SJSA1 (cell line): ENCODE measurements at regions not wholly inside any gene's neighbourhood (a gene's known extent, or its start where the extent isn't known, plus 50 kb on each side); places are given as distances from the start of the nearest gene placed in this dataset.

Experiments used
- DNase-seq, 2 experiments: peaks; one replicate each; pipeline ENCODE4 v3.0.0-alpha.2; 2015 to 2020; ENCODE audit warnings: low spot score in 2 of 2, low read depth in 1 of 2
- H3K27ac ChIP-seq: fragments of 250-450 bp; sonication (Bioruptor Pico); 2 replicates; pipeline ENCODE4 v1.5.1; 2020; ENCODE audit warnings: mild to moderate bottlenecking, moderate library complexity
- H3K27me3 ChIP-seq: fragments of 250-450 bp; sonication (Bioruptor Pico); replicated peaks from 2 replicates; pipeline ENCODE4 v1.5.1; 2020; ENCODE audit warnings: mild to moderate bottlenecking, moderate library complexity
- H3K36me3 ChIP-seq: fragments of 250-450 bp; sonication (Bioruptor Pico); 2 replicates; pipeline ENCODE4 v1.5.1; 2020; ENCODE audit warnings: mild to moderate bottlenecking
- H3K4me1 ChIP-seq: fragments of 250-450 bp; sonication (Bioruptor Pico); replicated peaks from 2 replicates; pipeline ENCODE4 v1.6.1; 2021; ENCODE audit warnings: mild to moderate bottlenecking
- H3K4me3 ChIP-seq: fragments of 250-450 bp; sonication (Bioruptor Pico); 2 replicates; pipeline ENCODE4 v1.5.1; 2020; ENCODE audit warnings: mild to moderate bottlenecking
- H3K9me3 ChIP-seq: fragments of 250-450 bp; sonication (Bioruptor Pico); replicated peaks from 2 replicates; pipeline ENCODE4 v1.5.1; 2020; ENCODE audit warnings: mild to moderate bottlenecking

DNA sequence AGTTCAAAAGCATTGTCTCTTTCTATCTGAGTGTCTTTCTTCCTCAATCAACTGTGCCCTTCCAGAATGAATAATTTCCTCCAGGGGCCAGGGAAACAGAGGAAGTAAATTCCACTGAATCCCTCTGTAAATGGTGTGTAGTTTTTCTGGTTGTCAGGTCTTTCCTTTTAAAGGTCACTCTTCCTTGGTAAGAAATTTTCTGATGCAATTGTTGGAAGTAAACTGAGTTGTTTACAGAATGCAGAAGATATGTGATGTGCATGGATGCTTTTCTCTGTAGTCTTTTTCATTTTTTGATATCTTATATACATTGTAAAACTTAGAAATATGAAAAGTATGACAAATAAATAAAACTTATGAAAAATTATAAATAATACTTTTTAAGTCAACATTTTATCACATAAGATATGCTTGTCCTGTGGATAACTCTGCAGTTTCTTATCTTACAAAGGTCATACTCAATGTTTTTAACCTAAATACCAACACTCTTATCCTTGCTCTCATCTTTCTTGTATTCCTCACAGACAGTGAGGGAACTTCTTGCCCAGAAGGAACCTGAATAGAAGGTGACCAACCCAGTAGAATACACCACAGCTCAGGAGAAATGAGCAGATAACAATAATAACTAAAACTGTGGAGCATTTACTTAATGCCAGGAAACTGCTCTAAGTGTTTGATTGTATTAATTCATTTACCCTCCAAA is 234.5 kb downstream of the METTL4 start:
- Histone ChIP-seq H3K36me3 (no peaks in the 10 kb centered on the region), H3K4me1 (no peaks in the 10 kb centered on the region), H3K27ac (no peak overlapping the region), H3K4me3 (no peak overlapping the region), H3K9me3 (no peaks in the 10 kb centered on the region), H3K27me3 (no peaks in the 10 kb centered on the region)
- no peak for DNase-seq

DNA sequence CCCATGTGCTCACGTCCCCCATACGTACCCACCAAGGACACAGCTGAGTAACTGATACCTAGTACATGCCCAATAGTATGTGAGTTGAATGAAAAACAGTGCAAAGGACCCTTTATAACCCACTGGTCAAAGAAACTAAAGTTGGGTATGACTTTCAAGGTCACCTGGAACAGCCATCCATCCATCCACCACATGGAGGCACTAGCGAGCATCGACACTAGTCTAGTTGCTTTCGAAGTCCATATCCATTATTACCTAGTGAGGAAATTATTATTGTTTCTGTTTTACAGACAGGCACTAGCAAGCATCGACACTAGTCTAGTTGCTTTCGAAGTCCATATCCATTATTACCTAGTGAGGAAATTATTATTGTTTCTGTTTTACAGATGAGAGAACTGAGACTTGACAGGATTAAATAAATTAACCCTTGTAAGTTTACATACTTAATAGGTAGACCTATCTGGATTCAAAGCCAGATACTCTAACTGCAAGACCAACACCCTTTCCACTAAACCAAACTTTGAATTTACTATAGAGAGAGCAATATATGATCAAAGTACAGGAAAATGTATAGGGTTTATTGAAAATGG is 233.7 kb downstream of the METTL4 start:
- DNase-seq = no peak
- H3K27ac ChIP-seq = no peak overlapping the region
- no peaks in the 10 kb centered on the region for H3K4me1 ChIP-seq
- no peak overlapping the region for H3K4me3 ChIP-seq
- no peaks in the 10 kb centered on the region for H3K27me3 ChIP-seq
- no peaks in the 10 kb centered on the region for H3K9me3 ChIP-seq
- no peaks in the 10 kb centered on the region for H3K36me3 ChIP-seq

DNA sequence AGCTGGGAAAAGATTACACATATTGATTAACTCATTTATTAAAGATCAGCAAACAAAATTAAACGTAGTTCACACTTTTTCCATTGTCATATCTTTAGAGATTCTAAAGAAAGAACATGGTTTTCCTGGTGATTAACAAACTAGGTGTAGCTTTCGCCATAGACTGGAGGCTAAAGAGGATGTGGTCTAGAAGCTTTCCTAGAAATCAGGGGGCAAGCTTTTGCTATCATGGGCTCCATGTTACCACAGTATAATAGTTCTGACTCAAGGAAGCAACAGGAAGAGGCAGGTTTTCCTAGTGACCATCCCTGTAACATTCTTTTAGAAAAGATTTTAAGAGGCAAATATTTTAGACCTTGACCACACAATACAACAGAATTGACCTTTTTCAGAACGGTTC is 232.7 kb downstream of the METTL4 start:
- H3K4me1 ChIP-seq = no peaks in the 10 kb centered on the region
- H3K9me3 ChIP-seq = no peaks in the 10 kb centered on the region
- H3K27ac ChIP-seq = no peak overlapping the region
- DNase-seq = no peak
- no peak overlapping the region for H3K4me3 ChIP-seq
- no peaks in the 10 kb centered on the region for H3K36me3 ChIP-seq
- no peaks in the 10 kb centered on the region for H3K27me3 ChIP-seq

DNA sequence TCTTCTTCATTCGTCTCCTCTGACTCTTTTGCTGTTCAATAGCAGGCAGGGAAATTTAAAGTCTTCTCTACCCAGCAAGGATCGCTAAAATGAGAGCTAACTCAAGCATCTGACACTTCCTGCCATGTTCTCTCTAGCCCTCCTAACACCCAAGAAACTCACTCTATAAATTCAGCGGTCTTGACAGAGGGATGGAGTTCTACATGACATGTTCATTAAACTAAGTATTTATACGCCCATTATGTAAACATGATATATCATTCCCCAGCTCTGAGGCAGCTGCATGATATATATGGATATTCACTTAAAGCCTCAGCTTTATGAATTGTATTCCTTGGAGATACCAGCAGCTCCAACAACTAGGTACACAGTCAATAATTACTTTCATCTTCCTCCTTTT is 231.0 kb downstream of the METTL4 start:
- Histone ChIP-seq H3K27ac (no peak overlapping the region), H3K36me3 (no peaks in the 10 kb centered on the region), H3K27me3 (no peaks in the 10 kb centered on the region), H3K4me3 (no peak overlapping the region), H3K9me3 (no peaks in the 10 kb centered on the region), H3K4me1 (no peaks in the 10 kb centered on the region)
- DNase-seq = no peak

DNA sequence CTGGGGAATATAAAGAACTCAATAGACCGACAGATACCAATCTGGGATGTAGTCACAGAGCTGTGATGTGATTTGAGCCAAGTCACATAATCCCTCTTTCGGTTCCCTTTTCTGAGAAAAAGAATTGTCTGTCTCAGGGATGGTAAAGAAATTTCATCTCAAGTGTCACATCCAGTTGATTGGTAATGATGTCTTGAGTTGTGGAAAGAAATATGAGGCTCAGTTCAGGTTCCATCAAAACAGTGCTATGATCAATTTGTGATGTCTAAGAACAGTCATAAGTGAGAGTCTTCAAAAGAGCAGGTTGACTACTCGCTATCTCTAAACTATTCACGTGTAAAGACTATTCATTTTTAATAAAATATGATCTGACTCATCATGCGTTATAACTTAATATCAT is 223.3 kb downstream of the METTL4 start:
- Histone ChIP-seq H3K4me1 (no peaks in the 10 kb centered on the region), H3K4me3 (no peak overlapping the region), H3K27ac (no peak overlapping the region), H3K36me3 (no peaks in the 10 kb centered on the region), H3K27me3 (no peaks in the 10 kb centered on the region), H3K9me3 (no peaks in the 10 kb centered on the region)
- no peak for DNase-seq

DNA sequence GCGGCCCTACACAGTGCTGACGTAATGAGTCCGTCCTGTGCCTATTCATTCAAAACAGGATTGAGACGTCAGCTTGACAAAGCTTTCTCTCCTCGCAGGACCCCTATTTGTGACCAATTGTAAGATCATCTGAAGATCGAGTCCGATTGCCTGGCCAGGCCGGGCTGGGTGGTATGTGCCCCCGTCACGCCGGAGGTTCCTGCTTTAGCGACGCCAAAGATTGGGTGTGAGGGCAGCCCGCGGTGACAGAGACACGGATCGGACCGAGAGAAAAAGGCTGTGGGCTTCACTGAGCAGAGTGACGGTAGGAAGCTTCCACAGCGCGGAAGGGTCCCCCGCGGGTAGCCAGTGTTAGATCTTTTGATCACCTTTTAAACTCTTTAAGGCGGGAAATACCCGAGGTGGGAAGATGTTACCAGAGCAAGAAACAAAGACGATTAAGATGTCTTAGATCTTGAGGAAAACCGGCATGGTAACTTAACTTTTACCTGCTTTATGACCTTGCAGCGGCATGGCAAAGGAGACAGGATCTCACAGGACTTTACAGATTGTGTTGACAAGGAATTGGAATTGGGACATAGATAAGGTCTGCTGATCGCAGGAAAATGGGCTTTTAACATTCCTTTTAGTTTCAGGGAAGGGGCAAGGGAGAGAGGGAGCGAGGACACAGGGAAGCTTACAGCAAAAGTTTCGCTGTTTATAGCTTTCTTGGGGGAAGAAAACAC is 220.0 kb downstream of the METTL4 start:
- no peaks in the 10 kb centered on the region for H3K27me3 ChIP-seq
- no peak for DNase-seq
- no peaks in the 10 kb centered on the region for H3K9me3 ChIP-seq
- no peaks in the 10 kb centered on the region for H3K36me3 ChIP-seq
- no peak overlapping the region for H3K27ac ChIP-seq
- H3K4me1 ChIP-seq = no peaks in the 10 kb centered on the region
- no peak overlapping the region for H3K4me3 ChIP-seq

DNA sequence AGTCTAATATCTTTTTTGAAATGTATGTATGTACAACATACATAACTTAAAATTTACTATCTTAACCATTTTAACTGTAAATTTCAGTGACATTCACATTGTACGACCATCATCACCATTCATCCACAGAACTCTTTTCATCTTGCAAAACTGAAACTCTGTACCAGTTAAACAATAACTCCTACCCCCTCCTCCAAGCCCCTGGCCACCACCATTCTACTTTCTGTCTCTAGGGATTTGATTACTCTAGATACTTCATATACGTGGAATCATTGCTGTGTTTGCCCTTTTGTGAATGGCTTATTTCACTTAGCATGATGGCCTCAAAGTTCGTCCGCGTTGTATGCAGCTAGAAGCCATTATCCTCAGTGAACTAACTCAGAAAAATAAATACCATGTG is 217.0 kb downstream of the METTL4 start:
- H3K36me3 ChIP-seq = no peaks in the 10 kb centered on the region
- no peaks in the 10 kb centered on the region for H3K27me3 ChIP-seq
- H3K4me3 ChIP-seq = no peak overlapping the region
- H3K4me1 ChIP-seq = no peaks in the 10 kb centered on the region
- H3K27ac ChIP-seq = no peak overlapping the region
- H3K9me3 ChIP-seq = no peaks in the 10 kb centered on the region
- DNase-seq = no peak

DNA sequence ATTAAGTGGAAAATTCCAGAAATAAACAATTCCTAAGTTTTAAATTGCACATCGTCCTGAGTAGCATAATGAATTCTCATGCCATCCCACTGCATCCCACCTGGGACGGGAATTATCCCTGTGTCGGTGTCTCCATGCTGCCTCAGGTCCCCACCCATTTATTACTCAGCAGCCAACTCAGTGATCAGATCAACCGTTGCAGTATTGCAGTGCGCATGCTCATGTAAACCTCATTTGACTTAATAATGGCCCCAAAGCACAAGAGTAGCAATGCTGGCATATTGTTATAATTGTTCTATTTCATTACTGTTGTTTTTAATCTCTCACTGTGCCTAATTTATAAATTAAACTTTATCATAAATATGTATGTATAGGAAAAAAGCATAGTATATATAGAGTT is 214.4 kb downstream of the METTL4 start:
- no peak overlapping the region for H3K4me3 ChIP-seq
- no peak for DNase-seq
- no peaks in the 10 kb centered on the region for H3K4me1 ChIP-seq
- no peaks in the 10 kb centered on the region for H3K36me3 ChIP-seq
- H3K27ac ChIP-seq = no peak overlapping the region
- H3K27me3 ChIP-seq = no peaks in the 10 kb centered on the region
- H3K9me3 ChIP-seq = no peaks in the 10 kb centered on the region

DNA sequence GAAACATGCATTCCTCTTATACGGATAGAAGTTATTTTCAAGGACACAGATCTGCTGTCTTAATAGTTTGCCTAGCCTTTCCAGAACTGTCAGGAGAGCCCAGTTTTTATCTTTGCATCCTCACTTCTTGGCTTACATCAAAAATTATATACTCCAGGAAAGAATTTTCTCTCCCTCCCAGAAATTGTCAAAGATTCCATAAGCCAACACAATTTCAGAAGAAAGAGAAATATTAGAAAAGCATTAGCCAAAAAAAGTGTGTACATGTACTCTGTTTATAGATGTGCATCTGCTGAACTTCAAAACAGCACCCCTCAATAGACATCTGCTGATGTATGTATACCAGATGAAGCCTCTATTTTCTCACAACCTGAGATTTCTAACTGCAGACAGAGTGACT is 210.4 kb downstream of the METTL4 start:
- no peak for DNase-seq
- H3K4me1 ChIP-seq = no peaks in the 10 kb centered on the region
- H3K9me3 ChIP-seq = no peaks in the 10 kb centered on the region
- no peak overlapping the region for H3K27ac ChIP-seq
- no peaks in the 10 kb centered on the region for H3K27me3 ChIP-seq
- no peaks in the 10 kb centered on the region for H3K36me3 ChIP-seq
- H3K4me3 ChIP-seq = no peak overlapping the region

DNA sequence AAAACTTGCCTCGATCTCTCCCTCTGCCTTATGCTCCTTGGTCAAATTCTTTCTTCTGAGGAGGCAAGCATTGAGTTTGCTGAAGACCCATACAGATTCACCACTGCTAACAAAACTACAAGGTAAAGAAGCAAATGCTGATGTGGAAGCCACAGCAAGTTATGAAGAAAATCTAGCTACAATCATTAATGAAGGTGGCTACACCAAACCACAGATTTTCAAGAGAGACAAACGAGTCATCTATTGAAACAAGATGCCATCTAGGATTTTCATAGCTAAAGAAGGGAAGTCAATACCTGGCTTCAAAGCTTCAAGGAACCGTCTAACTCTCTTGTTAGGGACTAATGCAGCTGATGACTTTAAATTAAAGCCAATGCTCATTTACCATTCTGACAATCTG is 203.2 kb downstream of the METTL4 start:
- no peaks in the 10 kb centered on the region for H3K36me3 ChIP-seq
- H3K27me3 ChIP-seq = no peaks in the 10 kb centered on the region
- no peak overlapping the region for H3K4me3 ChIP-seq
- H3K4me1 ChIP-seq = no peaks in the 10 kb centered on the region
- H3K9me3 ChIP-seq = no peaks in the 10 kb centered on the region
- no peak overlapping the region for H3K27ac ChIP-seq
- no peak for DNase-seq

DNA sequence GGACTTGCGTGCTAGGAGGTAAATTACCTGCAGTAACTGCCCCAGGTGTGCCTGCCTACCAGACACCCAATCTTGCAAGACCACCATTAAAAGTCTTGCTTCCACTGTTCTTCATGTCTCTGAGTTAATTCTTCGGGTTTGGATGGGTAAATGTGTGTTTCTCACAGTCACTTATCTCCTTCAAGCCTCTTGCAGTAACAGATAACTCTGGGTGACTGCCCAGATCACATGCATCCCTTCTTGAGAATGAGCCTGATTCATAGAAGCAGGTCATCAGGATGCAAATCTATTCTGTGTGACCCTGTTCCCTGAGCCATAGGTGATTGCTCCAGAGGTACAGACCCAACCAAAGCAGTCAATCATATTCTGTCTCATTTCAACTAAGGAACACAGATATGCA is 194.6 kb downstream of the METTL4 start:
- Histone ChIP-seq H3K27me3 (no peaks in the 10 kb centered on the region), H3K9me3 (no peaks in the 10 kb centered on the region), H3K4me1 (no peaks in the 10 kb centered on the region), H3K36me3 (no peaks in the 10 kb centered on the region), H3K27ac (no peak overlapping the region), H3K4me3 (no peak overlapping the region)
- DNase-seq = no peak

DNA sequence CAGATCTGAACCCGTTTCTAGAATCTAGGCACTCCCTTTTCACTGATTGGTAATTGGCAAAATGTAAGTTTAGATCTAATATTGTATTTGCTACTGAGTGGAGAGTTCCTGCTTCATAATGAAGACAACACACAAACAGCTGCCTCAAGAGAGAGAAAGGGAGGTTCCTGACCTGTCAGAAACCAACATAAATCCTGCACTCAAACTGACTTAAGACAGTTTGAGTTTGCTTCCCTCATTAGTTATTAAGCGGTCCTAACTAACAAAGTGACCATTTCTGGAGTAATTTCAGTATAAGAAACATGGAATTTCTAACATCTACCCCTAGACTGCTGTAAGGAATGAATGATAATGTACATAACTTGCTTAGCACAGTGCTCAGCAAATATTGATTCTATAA is 191.2 kb downstream of the METTL4 start:
- H3K4me1 ChIP-seq = no peaks in the 10 kb centered on the region
- no peaks in the 10 kb centered on the region for H3K9me3 ChIP-seq
- H3K36me3 ChIP-seq = no peaks in the 10 kb centered on the region
- no peak for DNase-seq
- no peak overlapping the region for H3K27ac ChIP-seq
- no peak overlapping the region for H3K4me3 ChIP-seq
- no peaks in the 10 kb centered on the region for H3K27me3 ChIP-seq

DNA sequence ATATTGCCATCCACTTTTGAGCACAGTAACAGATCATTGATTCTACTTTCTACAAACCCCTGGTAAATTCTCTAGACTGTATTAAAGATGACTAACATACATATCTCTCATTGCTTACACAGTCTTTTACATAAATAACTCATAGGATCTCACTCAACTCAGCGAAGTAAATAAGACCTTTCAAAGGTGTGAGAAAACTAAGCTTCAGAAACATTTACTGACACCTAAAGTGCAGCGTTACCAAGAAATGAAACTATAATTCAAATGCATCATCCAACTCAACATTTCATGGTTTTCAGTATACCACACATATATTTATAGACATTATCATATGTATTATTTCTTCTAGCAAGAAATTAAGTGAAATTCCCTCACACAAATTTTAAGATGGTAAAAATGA is 189.8 kb downstream of the METTL4 start:
- H3K27ac ChIP-seq = no peak overlapping the region
- H3K4me3 ChIP-seq = no peak overlapping the region
- no peaks in the 10 kb centered on the region for H3K9me3 ChIP-seq
- no peaks in the 10 kb centered on the region for H3K4me1 ChIP-seq
- H3K36me3 ChIP-seq = no peaks in the 10 kb centered on the region
- DNase-seq = no peak
- no peaks in the 10 kb centered on the region for H3K27me3 ChIP-seq

DNA sequence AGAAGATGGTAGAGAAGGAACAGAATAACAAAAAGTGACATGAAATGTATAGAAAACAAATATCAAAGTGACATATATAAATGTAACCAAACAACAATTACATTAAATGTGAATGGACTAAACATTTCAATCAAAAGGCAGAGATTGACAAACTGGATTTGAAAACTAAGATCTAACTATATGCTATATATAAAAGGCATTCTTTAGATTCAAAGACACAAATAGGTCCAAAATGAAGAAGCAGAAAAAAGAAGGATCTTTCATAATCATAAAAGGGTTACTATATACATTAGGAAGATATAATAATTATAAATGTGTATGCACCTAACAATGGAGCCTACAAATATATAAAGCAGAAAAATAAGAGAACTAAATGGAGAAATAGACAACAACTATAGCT is 183.7 kb downstream of the METTL4 start:
- no peak overlapping the region for H3K27ac ChIP-seq
- no peak for DNase-seq
- H3K36me3 ChIP-seq = no peaks in the 10 kb centered on the region
- H3K9me3 ChIP-seq = no peaks in the 10 kb centered on the region
- H3K27me3 ChIP-seq = no peaks in the 10 kb centered on the region
- no peaks in the 10 kb centered on the region for H3K4me1 ChIP-seq
- H3K4me3 ChIP-seq = no peak overlapping the region
